ENCODE measurements at regions not wholly inside any gene's neighbourhood (a gene's known extent, or its start where the extent isn't known, plus 50 kb on each side); places are given as distances from the start of the nearest gene placed in this dataset.

DNA sequence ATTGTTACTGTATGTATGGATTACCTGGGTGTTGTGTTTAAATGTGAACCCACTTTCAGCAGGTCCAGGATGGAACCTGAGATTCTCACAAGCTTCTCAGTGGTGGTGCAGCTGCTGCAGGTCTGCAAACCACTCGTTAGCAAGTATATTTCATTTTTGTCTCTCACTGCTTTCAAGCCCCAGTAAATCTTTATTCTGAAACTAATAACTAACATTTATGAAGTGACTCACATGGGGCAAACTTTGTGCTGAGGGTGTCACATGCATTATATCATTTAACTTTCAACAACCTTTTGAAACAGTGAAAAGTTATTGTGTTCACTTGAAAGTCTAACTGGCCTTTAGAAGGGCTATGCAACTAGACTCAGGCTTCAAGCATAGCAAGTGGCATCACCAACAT, 98.9 kb upstream of the DYNLRB2 start (continued):
- TF ChIP-seq, protein P1, sequence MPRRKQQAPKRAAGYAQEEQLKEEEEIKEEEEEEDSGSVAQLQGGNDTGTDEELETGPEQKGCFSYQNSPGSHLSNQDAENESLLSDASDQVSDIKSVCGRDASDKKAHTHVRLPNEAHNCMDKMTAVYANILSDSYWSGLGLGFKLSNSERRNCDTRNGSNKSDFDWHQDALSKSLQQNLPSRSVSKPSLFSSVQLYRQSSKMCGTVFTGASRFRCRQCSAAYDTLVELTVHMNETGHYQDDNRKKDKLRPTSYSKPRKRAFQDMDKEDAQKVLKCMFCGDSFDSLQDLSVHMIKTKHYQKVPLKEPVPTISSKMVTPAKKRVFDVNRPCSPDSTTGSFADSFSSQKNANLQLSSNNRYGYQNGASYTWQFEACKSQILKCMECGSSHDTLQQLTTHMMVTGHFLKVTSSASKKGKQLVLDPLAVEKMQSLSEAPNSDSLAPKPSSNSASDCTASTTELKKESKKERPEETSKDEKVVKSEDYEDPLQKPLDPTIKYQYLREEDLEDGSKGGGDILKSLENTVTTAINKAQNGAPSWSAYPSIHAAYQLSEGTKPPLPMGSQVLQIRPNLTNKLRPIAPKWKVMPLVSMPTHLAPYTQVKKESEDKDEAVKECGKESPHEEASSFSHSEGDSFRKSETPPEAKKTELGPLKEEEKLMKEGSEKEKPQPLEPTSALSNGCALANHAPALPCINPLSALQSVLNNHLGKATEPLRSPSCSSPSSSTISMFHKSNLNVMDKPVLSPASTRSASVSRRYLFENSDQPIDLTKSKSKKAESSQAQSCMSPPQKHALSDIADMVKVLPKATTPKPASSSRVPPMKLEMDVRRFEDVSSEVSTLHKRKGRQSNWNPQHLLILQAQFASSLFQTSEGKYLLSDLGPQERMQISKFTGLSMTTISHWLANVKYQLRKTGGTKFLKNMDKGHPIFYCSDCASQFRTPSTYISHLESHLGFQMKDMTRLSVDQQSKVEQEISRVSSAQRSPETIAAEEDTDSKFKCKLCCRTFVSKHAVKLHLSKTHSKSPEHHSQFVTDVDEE (CRISPR knock-in tag; IDR thresholded peaks at IDR 0.05): no peak
- TF ChIP-seq TOX (CRISPR knock-in tag; IDR thresholded peaks at IDR 0.05; ENCODE audit: borderline replicate concordance) (no peak), TCF4 (CRISPR knock-in tag; IDR thresholded peaks at IDR 0.05; ENCODE audit: borderline replicate concordance) (no peak), ZNF8 (CRISPR knock-in tag; IDR thresholded peaks at IDR 0.05) (no peak), SNAI2 (CRISPR knock-in tag; IDR thresholded peaks at IDR 0.05) (no peak), ZFP3 (CRISPR knock-in tag; IDR thresholded peaks at IDR 0.05) (no peak), ZNF565 (CRISPR knock-in tag; conservative IDR thresholded peaks at IDR 0.05; ENCODE audit: low read depth) (no peak), ESRRG (CRISPR knock-in tag; IDR thresholded peaks at IDR 0.05) (no peak), OSR1 (CRISPR knock-in tag; IDR thresholded peaks at IDR 0.05) (no peak), ARNTL (CRISPR knock-in tag; IDR thresholded peaks at IDR 0.05; ENCODE audit: borderline replicate concordance, low read depth) (no peak), ZNF70 (CRISPR knock-in tag; IDR thresholded peaks at IDR 0.05) (no peak), ZC3H10 (CRISPR knock-in tag; IDR thresholded peaks at IDR 0.05) (no peak)

- TF ChIP-seq, protein P2, sequence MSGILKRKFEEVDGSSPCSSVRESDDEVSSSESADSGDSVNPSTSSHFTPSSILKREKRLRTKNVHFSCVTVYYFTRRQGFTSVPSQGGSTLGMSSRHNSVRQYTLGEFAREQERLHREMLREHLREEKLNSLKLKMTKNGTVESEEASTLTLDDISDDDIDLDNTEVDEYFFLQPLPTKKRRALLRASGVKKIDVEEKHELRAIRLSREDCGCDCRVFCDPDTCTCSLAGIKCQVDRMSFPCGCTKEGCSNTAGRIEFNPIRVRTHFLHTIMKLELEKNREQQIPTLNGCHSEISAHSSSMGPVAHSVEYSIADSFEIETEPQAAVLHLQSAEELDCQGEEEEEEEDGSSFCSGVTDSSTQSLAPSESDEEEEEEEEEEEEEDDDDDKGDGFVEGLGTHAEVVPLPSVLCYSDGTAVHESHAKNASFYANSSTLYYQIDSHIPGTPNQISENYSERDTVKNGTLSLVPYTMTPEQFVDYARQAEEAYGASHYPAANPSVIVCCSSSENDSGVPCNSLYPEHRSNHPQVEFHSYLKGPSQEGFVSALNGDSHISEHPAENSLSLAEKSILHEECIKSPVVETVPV (CRISPR knock-in tag; IDR thresholded peaks at IDR 0.05): no peak
- no peak for TF ChIP-seq TCF4 (CRISPR knock-in tag; IDR thresholded peaks at IDR 0.05; ENCODE audit: borderline replicate concordance)
- no peak for TF ChIP-seq OSR1 (CRISPR knock-in tag; IDR thresholded peaks at IDR 0.05)
- TF ChIP-seq, protein P3, sequence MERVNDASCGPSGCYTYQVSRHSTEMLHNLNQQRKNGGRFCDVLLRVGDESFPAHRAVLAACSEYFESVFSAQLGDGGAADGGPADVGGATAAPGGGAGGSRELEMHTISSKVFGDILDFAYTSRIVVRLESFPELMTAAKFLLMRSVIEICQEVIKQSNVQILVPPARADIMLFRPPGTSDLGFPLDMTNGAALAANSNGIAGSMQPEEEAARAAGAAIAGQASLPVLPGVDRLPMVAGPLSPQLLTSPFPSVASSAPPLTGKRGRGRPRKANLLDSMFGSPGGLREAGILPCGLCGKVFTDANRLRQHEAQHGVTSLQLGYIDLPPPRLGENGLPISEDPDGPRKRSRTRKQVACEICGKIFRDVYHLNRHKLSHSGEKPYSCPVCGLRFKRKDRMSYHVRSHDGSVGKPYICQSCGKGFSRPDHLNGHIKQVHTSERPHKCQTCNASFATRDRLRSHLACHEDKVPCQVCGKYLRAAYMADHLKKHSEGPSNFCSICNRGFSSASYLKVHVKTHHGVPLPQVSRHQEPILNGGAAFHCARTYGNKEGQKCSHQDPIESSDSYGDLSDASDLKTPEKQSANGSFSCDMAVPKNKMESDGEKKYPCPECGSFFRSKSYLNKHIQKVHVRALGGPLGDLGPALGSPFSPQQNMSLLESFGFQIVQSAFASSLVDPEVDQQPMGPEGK (CRISPR knock-in tag; IDR thresholded peaks at IDR 0.05; ENCODE audit: borderline replicate concordance): no peak
- TF ChIP-seq ZC3H10 (CRISPR knock-in tag; IDR thresholded peaks at IDR 0.05): no peak
- TF ChIP-seq ZFP3 (CRISPR knock-in tag; IDR thresholded peaks at IDR 0.05): no peak
- no peak for TF ChIP-seq POU6F1 (CRISPR knock-in tag; IDR thresholded peaks at IDR 0.05; ENCODE audit: borderline replicate concordance, low read depth)
- no peak for ATAC-seq
These were observed 100.1 kb upstream of the DYNLRB2 start for GRCh38 chr16:80440667-80441066.

DNA sequence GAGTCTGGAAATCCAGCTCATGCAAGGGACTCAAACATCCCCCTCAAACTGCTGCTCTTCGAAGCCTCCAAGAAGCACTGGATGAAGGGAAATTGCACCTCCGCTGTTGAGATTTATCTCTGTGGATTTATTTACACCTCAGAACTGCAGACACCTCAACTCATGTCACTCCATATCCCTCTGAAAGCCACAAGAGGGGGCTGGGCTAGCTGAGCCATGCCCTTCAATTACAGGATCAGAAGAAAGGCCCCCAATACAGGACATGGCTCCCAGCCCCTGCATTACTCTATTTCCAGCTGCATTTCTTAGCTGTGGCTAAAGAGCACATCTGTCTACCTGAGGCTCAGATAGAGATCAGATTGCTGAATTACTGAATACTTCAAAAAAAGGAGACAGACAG, 103.1 kb upstream of the DYNLRB2 start:
- TF ChIP-seq, protein P4, sequence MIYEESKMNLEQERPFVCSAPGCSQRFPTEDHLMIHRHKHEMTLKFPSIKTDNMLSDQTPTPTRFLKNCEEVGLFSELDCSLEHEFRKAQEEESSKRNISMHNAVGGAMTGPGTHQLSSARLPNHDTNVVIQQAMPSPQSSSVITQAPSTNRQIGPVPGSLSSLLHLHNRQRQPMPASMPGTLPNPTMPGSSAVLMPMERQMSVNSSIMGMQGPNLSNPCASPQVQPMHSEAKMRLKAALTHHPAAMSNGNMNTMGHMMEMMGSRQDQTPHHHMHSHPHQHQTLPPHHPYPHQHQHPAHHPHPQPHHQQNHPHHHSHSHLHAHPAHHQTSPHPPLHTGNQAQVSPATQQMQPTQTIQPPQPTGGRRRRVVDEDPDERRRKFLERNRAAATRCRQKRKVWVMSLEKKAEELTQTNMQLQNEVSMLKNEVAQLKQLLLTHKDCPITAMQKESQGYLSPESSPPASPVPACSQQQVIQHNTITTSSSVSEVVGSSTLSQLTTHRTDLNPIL (CRISPR knock-in tag; IDR thresholded peaks at IDR 0.05; ENCODE audit: low read depth): no peak
- no peak for TF ChIP-seq ZC3H10 (CRISPR knock-in tag; IDR thresholded peaks at IDR 0.05)
- no peak for TF ChIP-seq BACH2 (CRISPR knock-in tag; IDR thresholded peaks at IDR 0.05; ENCODE audit: borderline replicate concordance)
- TF ChIP-seq, protein P2 (CRISPR knock-in tag; IDR thresholded peaks at IDR 0.05): no peak
- TF ChIP-seq SNAI2 (CRISPR knock-in tag; IDR thresholded peaks at IDR 0.05): no peak
- no peak for TF ChIP-seq ZNF565 (CRISPR knock-in tag; conservative IDR thresholded peaks at IDR 0.05; ENCODE audit: low read depth)
- TF ChIP-seq ZFP3 (CRISPR knock-in tag; IDR thresholded peaks at IDR 0.05): no peak
- TF ChIP-seq, protein P3 (CRISPR knock-in tag; IDR thresholded peaks at IDR 0.05; ENCODE audit: borderline replicate concordance): no peak
- TF ChIP-seq OSR1 (CRISPR knock-in tag; IDR thresholded peaks at IDR 0.05): no peak
- no peak for TF ChIP-seq GLIS3 (CRISPR knock-in tag; IDR thresholded peaks at IDR 0.05)
- TF ChIP-seq RARB (CRISPR knock-in tag; IDR thresholded peaks at IDR 0.05): no peak
- TF ChIP-seq ARNTL (CRISPR knock-in tag; IDR thresholded peaks at IDR 0.05; ENCODE audit: borderline replicate concordance, low read depth): no peak
- TF ChIP-seq ISL1 (CRISPR knock-in tag; IDR thresholded peaks at IDR 0.05): no peak
- TF ChIP-seq, protein P1 (CRISPR knock-in tag; IDR thresholded peaks at IDR 0.05): no peak
- TF ChIP-seq ZNF8 (CRISPR knock-in tag; IDR thresholded peaks at IDR 0.05): no peak
- ATAC-seq: no peak
